ENCODE measurements at regions not wholly inside any gene's neighbourhood (a gene's known extent, or its start where the extent isn't known, plus 50 kb on each side); places are given as distances from the start of the nearest gene placed in this dataset.

DNA sequence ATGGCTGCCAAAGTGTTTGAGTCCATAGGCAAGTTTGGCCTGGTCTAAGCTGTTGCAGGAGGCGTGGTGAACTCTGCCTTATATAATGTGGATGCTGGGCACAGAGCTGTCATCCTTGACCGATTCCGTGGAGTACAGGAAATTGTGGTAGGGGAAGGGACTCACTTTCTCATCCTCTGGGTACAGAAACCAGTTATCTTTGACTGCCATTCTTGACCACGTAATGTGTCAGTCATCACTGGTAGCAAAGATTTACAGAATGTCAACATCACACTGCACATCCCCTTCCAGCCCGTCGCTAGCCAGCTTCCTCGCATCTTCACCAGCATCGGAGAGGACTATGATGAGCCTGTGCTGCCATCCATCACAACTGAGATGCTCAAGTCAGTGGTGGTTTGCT lies 215.8 kb upstream of the JUN start:
- TF ChIP-seq, protein P1, sequence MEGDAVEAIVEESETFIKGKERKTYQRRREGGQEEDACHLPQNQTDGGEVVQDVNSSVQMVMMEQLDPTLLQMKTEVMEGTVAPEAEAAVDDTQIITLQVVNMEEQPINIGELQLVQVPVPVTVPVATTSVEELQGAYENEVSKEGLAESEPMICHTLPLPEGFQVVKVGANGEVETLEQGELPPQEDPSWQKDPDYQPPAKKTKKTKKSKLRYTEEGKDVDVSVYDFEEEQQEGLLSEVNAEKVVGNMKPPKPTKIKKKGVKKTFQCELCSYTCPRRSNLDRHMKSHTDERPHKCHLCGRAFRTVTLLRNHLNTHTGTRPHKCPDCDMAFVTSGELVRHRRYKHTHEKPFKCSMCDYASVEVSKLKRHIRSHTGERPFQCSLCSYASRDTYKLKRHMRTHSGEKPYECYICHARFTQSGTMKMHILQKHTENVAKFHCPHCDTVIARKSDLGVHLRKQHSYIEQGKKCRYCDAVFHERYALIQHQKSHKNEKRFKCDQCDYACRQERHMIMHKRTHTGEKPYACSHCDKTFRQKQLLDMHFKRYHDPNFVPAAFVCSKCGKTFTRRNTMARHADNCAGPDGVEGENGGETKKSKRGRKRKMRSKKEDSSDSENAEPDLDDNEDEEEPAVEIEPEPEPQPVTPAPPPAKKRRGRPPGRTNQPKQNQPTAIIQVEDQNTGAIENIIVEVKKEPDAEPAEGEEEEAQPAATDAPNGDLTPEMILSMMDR (conservative IDR thresholded peaks at IDR 0.05; ENCODE audit: low read length) = no peak
- no peak for TF ChIP-seq EZH2phosphoT487 (IDR thresholded peaks at IDR 0.05; ENCODE audit: borderline replicate concordance)

Measured in Loucy (cell line).